IPS-18a (cell line): ENCODE measurements at regions not wholly inside any gene's neighbourhood (a gene's known extent, or its start where the extent isn't known, plus 50 kb on each side); places are given as distances from the start of the nearest gene placed in this dataset.
"Not testable (repeated sequence)": the region's sequence is repeated elsewhere in the genome, so short reads cannot be mapped to it uniquely, and the experiment has no call there.

Source experiments
- H3K27ac ChIP-seq: one replicate; pipeline ENCODE4 v1.5.1; 2013; ENCODE audit warnings: low read length
- H3K27me3 ChIP-seq: one replicate; pipeline ENCODE4 v1.6.1; 2013; ENCODE audit warnings: mild to moderate bottlenecking, low read length; ENCODE audit not compliant: control insufficient read depth, insufficient read depth
- H3K36me3 ChIP-seq: one replicate; pipeline ENCODE4 v1.6.1; 2013; ENCODE audit warnings: low read depth, low read length; ENCODE audit not compliant: control insufficient read depth
- H3K4me1 ChIP-seq: one replicate; pipeline ENCODE4 v1.6.1; 2013; ENCODE audit warnings: low read depth, low read length; ENCODE audit not compliant: control insufficient read depth
- H3K4me3 ChIP-seq: one replicate; pipeline ENCODE4 v1.5.1; 2013; ENCODE audit warnings: low read length
- H3K9ac ChIP-seq: one replicate; pipeline ENCODE4 v1.6.1; 2013; ENCODE audit warnings: mild to moderate bottlenecking, low read length, moderate library complexity
- H3K9me3 ChIP-seq: one replicate; pipeline ENCODE4 v1.6.1; 2013; ENCODE audit warnings: low read depth, low read length; ENCODE audit not compliant: control insufficient read depth

DNA sequence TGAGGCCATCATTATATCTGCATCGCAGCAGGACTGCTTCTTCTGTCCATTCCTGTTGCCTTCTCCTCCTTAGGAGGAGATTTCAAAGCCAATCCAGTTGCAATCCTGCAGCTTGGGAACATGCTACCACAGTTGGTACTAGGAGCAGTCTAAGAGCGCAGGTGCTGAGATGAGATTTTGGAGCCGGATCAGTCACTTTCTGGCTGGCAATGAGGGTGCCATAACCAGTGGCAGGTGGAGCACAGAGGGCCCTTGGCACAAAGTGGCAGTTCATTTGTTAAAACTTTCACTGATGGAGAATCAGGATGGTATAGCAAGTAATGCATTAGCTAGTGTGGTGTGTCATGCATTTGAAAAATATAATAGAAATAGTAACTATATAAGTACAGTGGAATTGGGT lies 173.7 kb upstream of the ATP5MC3 start:
- Histone ChIP-seq H3K4me1 (no peaks in the 10 kb centered on the region), H3K9ac (no peak overlapping the region), H3K27me3 (no peaks in the 10 kb centered on the region), H3K4me3 (no peak overlapping the region), H3K27ac (no peak overlapping the region), H3K36me3 (no peaks in the 10 kb centered on the region), H3K9me3 (no peaks in the 10 kb centered on the region)

DNA sequence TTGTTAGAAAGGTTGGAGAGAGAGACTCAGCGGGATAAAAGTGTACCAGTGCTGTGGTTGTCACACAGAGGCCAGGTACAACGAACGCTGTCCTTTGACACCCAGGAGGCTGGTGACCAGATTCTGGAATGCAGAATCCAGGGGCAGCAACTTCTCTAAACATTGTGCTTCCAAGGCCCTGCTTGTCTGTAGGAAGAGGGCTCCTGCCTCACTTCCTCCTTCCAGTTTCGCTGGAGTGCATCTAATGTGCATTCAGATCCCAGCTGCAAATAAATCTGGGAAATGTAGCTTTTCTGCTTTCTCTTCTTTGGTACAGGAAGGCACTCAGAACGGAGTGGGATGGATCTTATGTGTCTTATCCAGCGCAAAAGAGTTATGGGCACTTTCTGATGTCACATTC lies 171.8 kb upstream of the ATP5MC3 start:
- Histone ChIP-seq H3K4me1 (no peaks in the 10 kb centered on the region), H3K9ac (no peak overlapping the region), H3K36me3 (no peaks in the 10 kb centered on the region), H3K9me3 (no peaks in the 10 kb centered on the region), H3K27ac (no peak overlapping the region), H3K27me3 (no peaks in the 10 kb centered on the region), H3K4me3 (no peak overlapping the region)

DNA sequence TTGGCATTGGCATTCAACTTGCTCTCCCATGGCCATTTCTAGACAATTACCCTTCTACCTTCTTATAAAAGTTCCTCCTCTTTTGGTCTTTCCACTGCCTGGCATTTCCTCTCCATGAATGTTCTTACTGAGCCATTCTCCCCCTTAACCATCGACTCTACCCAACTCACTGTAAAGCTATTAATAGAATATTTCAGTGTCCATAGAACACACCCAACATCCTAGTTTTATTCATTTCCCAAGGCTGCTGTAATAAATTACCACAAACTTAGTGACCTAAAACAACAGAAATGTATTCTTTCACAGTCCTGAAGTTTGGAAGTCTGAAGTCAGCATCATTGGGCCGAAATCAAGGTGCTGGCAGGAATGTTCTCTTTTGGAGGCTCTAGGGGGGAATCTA lies 170.0 kb upstream of the ATP5MC3 start:
- H3K27me3 ChIP-seq: no peaks in the 10 kb centered on the region
- no peak overlapping the region for H3K9ac ChIP-seq
- H3K36me3 ChIP-seq: no peaks in the 10 kb centered on the region
- H3K4me1 ChIP-seq: no peaks in the 10 kb centered on the region
- H3K4me3 ChIP-seq: no peak overlapping the region
- H3K9me3 ChIP-seq: no peaks in the 10 kb centered on the region
- H3K27ac ChIP-seq: no peak overlapping the region

DNA sequence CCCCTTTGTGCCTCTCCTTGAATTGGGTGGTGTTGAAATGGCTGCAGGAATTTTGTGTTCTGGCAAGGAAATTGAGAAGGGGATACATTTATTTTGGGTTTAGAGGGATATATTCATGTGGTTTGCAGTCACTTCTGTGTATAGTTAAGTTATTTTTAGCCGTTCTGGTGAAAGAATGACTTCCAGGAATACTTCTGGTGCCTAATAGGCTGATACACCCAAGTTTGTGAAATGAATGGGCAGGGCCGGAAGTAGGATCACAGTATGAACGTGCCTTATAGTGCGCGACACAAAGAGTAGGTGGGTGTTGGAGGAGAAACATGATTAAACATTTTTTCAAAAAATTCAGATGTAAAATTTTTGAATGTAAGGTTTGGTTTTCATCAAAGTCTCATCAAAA lies 168.6 kb upstream of the ATP5MC3 start:
- H3K9me3 ChIP-seq: no peaks in the 10 kb centered on the region

DNA sequence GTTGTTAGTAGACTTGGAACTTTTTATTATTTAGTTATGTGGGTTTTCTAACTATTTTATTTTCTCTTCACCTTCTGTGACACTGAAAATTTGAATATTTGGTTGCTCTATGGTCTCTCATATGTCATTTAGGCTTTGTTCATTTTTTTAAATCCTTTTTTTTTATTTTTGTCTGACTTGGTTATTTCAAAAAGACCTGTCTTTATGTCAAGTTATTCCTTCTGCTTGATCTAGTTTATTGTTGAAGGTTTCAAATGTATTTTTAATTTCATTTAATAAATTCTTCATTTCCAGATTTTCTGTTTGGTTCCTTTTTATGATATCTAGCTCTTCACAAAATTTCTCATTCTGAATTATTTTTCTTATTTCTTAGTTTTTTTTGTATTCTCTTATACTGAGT lies 160.6 kb upstream of the ATP5MC3 start:
- Histone ChIP-seq H3K4me3 (no peak overlapping the region), H3K36me3 (no peaks in the 10 kb centered on the region), H3K9me3 (no peaks in the 10 kb centered on the region), H3K27ac (no peak overlapping the region), H3K27me3 (no peaks in the 10 kb centered on the region), H3K9ac (no peak overlapping the region), H3K4me1 (no peaks in the 10 kb centered on the region)

More for the DNA sequence above, 168.6 kb upstream of the ATP5MC3 start:
- no peak overlapping the region for H3K27ac ChIP-seq
- H3K9ac ChIP-seq: no peak overlapping the region
- no peaks in the 10 kb centered on the region for H3K36me3 ChIP-seq
- H3K27me3 ChIP-seq: no peaks in the 10 kb centered on the region
- no peaks in the 10 kb centered on the region for H3K4me1 ChIP-seq
- no peak overlapping the region for H3K4me3 ChIP-seq

DNA sequence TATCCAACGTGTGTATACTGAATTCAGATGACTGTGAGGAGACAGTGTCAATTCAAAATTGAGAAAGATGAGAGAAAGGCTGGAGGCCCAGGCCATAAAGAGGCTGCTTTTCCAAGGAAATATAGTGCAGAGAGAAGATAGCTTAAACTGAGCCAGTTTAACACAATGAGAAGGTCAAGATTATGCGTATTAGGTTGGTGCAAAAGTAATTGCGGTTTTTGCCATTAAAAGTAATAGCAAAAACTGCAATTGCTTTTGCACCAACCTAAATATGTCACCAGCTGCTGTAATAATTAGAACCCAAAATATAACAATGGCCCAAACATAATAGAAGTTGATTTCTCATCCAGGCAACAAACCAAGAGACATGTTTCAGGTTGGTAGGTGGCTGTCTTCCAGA lies 148.7 kb upstream of the ATP5MC3 start:
- H3K4me3 ChIP-seq: no peak overlapping the region
- peaks cover 6% of the 10 kb centered on the region for H3K9me3 ChIP-seq
- H3K9ac ChIP-seq: no peak overlapping the region
- H3K27ac ChIP-seq: no peak overlapping the region
- no peaks in the 10 kb centered on the region for H3K36me3 ChIP-seq
- no peaks in the 10 kb centered on the region for H3K27me3 ChIP-seq
- no peaks in the 10 kb centered on the region for H3K4me1 ChIP-seq

DNA sequence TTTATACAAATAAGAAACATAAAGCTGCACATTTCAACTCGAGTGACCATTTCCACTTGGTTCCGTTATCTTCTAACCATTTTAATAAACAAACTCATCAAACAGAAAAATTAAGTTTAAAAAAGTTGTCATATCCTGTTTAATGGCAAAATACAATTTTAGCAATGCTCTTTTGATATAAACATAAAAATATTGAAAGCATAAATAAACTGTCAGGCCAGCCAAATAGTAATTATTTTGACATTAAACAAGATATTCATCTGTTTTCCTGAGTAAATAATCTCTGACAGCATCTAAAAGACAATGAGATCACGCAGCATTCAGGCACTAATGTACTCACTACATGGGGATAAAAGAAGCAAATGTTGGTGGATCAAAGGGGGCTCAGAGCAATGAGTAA lies 145.3 kb upstream of the ATP5MC3 start:
- no peaks in the 10 kb centered on the region for H3K27me3 ChIP-seq
- H3K4me1 ChIP-seq: no peaks in the 10 kb centered on the region
- no peak overlapping the region for H3K27ac ChIP-seq
- H3K9ac ChIP-seq: no peak overlapping the region
- H3K36me3 ChIP-seq: no peaks in the 10 kb centered on the region
- H3K4me3 ChIP-seq: no peak overlapping the region
- H3K9me3 ChIP-seq: peaks cover 6% of the 10 kb centered on the region

GRCh38 chr2:175326164-175326563 lies 144.7 kb upstream of the ATP5MC3 start:
- not testable (repeated sequence) for H3K4me1 ChIP-seq, H3K9me3 ChIP-seq, H3K27ac ChIP-seq, H3K9ac ChIP-seq, H3K4me3 ChIP-seq, H3K36me3 ChIP-seq, H3K27me3 ChIP-seq

DNA sequence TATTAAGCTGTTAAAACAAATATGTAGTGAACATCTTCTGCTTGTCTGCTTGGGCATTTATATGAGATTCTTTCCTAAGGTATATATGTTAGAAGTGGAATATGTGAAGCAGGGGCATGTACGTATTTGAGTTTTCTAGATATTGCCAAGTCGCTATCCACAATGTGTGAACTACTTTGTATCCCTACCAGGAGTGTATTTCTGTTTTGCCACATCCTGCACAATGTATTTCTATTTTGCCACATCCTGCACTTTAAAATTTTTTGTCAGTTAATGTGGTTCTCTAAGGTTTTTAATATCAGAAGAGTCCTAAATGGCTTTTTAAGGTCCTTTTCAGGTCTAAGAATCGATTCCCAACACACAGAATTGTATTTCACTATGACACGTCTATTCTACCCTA lies 141.7 kb upstream of the ATP5MC3 start:
- Histone ChIP-seq H3K27me3 (no peaks in the 10 kb centered on the region), H3K9me3 (peaks cover 6% of the 10 kb centered on the region), H3K9ac (no peak overlapping the region), H3K4me1 (no peaks in the 10 kb centered on the region), H3K27ac (no peak overlapping the region), H3K4me3 (no peak overlapping the region), H3K36me3 (no peaks in the 10 kb centered on the region)

- Histone ChIP-seq H3K4me1 (no peaks in the 10 kb centered on the region), H3K27me3 (no peaks in the 10 kb centered on the region), H3K36me3 (no peaks in the 10 kb centered on the region), H3K4me3 (no peak overlapping the region), H3K9me3 (no peaks in the 10 kb centered on the region), H3K27ac (no peak overlapping the region), H3K9ac (no peak overlapping the region)
Measured at GRCh38 chr2:175318542-175318941, 137.0 kb upstream of the ATP5MC3 start.

GRCh38 chr2:175317751-175318150 lies 136.2 kb upstream of the ATP5MC3 start:
- no peaks in the 10 kb centered on the region for H3K36me3 ChIP-seq
- H3K27me3 ChIP-seq: no peaks in the 10 kb centered on the region

DNA sequence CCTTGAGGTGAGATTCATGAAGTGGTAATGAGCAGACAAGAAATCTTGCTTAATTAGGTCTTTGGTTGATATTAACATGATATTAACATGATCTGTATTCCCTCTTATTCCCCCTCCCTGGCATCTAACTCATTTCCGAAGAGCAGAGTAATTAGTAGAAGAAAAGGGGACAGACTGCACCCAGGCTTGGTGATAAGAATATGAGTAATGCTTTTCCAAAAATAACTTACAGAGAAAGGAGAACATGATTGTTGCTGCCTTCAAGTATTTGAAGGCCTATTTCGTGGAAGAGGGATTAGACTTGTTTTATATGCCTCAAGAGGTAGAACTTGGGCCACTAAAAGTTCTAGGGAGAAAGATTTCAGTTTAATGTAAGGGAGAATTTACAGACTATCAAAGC lies 130.6 kb upstream of the ATP5MC3 start:
- Histone ChIP-seq H3K9ac (no peak overlapping the region), H3K4me1 (peaks cover 14% of the 10 kb centered on the region), H3K27me3 (no peaks in the 10 kb centered on the region), H3K27ac (no peak overlapping the region), H3K36me3 (no peaks in the 10 kb centered on the region), H3K4me3 (no peak overlapping the region), H3K9me3 (no peaks in the 10 kb centered on the region)

More at GRCh38 chr2:175317751-175318150, 136.2 kb upstream of the ATP5MC3 start:
- no peaks in the 10 kb centered on the region for H3K9me3 ChIP-seq
- H3K4me1 ChIP-seq: no peaks in the 10 kb centered on the region
- H3K27ac ChIP-seq: no peak overlapping the region
- H3K9ac ChIP-seq: no peak overlapping the region
- H3K4me3 ChIP-seq: no peak overlapping the region
